Panc1 (cell line): ENCODE measurements at regions not wholly inside any gene's neighbourhood (a gene's known extent, or its start where the extent isn't known, plus 50 kb on each side); places are given as distances from the start of the nearest gene placed in this dataset.

Source experiments
- CTCF ChIP-seq: fragments of 450-650 bp; IDR thresholded peaks from 2 replicates; pipeline ENCODE4 v1.5.1; 2017; ENCODE audit warnings: mild to moderate bottlenecking
- REST ChIP-seq, 2 experiments: IDR thresholded peaks; 2 replicates each; pipeline ENCODE4 v1.6.1; 2011 to 2012; ENCODE audit warnings: low read depth in 2 of 2, control low read depth in 1 of 2, low read length in 1 of 2, mild to moderate bottlenecking in 1 of 2, moderate library complexity in 1 of 2; ENCODE audit not compliant: insufficient read depth in 1 of 2
- SIN3A ChIP-seq: IDR thresholded peaks from 2 replicates; pipeline ENCODE4 v1.6.1; 2012; ENCODE audit warnings: low read depth, mild to moderate bottlenecking, low read length, moderate library complexity, borderline replicate concordance; ENCODE audit not compliant: insufficient read depth

- TF ChIP-seq CTCF (no peak), SIN3A (no peak), REST (IDR thresholded peaks at IDR 0.05; ENCODE audit: insufficient read depth in 1 of 2, low read depth in 2 of 2, low read length in 1 of 2) (no peak)
Measured at GRCh38 chr13:34322743-34323074, 504.8 kb downstream of the RFC3 start.
